ENCODE measurements at regions not wholly inside any gene's neighbourhood (a gene's known extent, or its start where the extent isn't known, plus 50 kb on each side); places are given as distances from the start of the nearest gene placed in this dataset.

DNA sequence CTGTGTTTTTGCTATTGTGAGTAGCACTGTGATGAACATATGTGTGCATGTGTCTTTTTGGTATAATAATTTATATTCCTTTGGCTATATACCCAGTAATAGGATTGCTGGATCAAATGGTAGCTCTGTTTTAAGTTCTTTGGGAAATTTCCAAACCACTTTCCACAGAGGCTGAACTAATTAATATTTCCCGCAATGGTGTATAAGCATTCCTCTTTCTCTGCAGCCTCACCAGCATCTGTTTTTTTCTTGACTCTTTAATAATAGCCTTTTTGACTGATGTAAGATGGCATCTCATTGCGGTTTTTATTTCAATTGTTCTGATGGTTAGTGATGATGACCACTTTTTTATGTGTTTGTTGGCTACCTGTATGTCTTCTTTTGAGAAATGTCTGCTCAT is 247.7 kb upstream of the NDST3 start:
- no peaks in the 10 kb centered on the region for H3K9me3 Mint-ChIP-seq
- H3K4me1 Mint-ChIP-seq, result no peaks in the 10 kb centered on the region
- no peaks in the 10 kb centered on the region for H3K27me3 Mint-ChIP-seq
- POLR2A ChIA-PET, result no interaction called here
- DNase-seq, result no peak
- CTCF ChIA-PET, result no interaction called here
- H3K4me3 Mint-ChIP-seq, result no peak overlapping the region
- no peak overlapping the region for H3K27ac Mint-ChIP-seq
- H3K36me3 Mint-ChIP-seq (ENCODE audit: low read depth), result no peaks in the 10 kb centered on the region

DNA sequence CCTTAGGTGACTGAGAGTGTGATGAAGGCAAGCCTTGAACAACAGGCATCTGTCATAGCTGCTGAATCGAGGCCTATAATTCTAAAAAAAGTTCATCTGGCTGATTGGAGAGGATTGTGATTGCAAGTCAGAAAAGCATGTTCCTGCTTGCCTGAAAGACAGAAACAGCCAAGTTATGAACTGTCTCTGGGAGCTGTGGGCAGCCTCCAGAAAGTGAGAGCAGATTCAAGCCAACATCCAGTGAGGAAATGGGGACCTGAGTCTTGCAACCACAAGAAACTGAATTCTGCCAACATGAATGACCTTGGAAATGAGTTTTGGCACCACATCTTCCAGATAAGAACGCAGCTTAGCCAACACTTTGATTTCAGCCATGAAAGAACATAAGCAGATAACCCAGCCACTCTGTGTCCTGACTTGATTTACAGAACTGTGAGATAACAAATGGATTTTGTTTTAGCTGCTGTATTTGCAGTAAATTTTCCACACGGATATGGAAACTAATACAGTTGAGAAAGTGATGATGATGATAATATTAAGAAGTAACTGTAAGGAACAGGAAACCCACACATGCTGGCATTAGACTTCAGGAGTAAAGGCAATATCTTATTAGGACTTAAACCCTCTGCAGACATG is 240.3 kb upstream of the NDST3 start:
- ChIA-PET POLR2A (no interaction called here), CTCF (no interaction called here)
- no peaks in the 10 kb centered on the region for H3K27me3 Mint-ChIP-seq
- H3K4me3 Mint-ChIP-seq, result no peak overlapping the region
- no peak overlapping the region for H3K27ac Mint-ChIP-seq
- no peaks in the 10 kb centered on the region for H3K9me3 Mint-ChIP-seq
- H3K36me3 Mint-ChIP-seq (ENCODE audit: low read depth), result no peaks in the 10 kb centered on the region
- no peaks in the 10 kb centered on the region for H3K4me1 Mint-ChIP-seq
- no peak for DNase-seq

DNA sequence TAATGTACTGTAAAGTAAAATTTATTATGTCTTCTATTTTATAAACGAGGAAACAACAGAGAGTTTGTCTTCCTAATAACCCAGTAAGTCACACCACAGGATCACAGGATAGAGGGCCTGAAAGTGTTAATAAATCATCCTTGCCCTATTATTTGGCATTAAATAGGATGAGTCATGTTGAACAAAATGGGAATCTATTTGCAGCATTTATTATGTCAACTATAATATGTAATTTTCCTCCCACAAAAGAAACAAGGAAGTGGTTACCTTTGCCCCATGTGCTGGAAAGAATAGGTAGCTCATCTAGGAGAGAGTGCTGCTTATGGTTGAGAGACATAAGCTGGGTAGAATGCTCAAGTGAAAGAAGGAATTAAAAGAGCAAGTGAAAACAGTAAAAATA is 237.6 kb upstream of the NDST3 start:
- POLR2A ChIA-PET, result no interaction called here
- no peak overlapping the region for H3K27ac Mint-ChIP-seq
- no peaks in the 10 kb centered on the region for H3K4me1 Mint-ChIP-seq
- CTCF ChIA-PET, result no interaction called here
- H3K4me3 Mint-ChIP-seq, result no peak overlapping the region
- H3K36me3 Mint-ChIP-seq (ENCODE audit: low read depth), result no peaks in the 10 kb centered on the region
- H3K9me3 Mint-ChIP-seq, result no peaks in the 10 kb centered on the region
- no peaks in the 10 kb centered on the region for H3K27me3 Mint-ChIP-seq
- no peak for DNase-seq

DNA sequence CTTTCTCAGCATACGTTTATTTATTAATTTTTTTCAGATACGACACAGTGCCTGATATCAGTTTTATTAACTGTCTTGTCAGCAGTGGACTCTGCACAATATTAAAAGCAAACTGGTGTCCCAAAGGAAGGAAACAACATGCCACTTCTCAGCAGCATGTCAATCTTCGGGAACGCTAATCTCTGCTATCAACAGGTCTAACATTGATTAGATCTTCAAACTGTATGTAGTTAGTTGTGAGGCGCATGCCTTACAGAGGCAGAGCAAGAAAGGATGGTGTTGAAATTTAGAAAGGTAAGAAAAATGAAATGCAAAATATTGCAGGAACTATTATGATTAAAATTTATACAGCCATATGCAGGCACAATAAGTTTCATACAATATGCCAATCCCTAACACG is 233.7 kb upstream of the NDST3 start:
- POLR2A ChIA-PET, result no interaction called here

DNA sequence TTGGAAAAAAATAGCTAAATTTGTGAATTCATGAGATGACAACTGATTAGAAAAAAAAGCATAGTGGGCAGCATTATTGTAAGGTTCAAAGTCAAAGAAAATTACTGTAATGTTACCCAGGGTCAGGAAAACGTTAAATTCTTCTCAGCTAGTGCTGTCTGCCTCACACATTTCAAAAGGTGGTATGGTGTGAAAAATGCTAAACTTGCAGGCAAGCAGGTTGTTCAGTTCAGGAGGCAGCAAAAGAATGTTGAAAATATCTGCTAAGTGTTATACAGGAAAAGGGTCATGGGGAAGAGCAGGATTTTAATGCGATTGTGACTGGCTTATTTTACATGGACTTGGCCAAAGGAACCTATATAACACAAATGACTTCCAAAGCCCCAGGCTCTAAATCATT is 232.5 kb upstream of the NDST3 start:
- Mint-ChIP-seq H3K4me3 (no peak overlapping the region), H3K27me3 (peaks cover 2% of the 10 kb centered on the region), H3K36me3 (ENCODE audit: low read depth) (no peaks in the 10 kb centered on the region), H3K27ac (no peak overlapping the region), H3K9me3 (no peaks in the 10 kb centered on the region), H3K4me1 (no peaks in the 10 kb centered on the region)
- ChIA-PET POLR2A (no interaction called here), CTCF (interaction anchor here (0.6 kb wide), 1 partner anchor 50 kb away, joined by 3 read pairs; no protein-coding TSS in a partner anchor)
- DNase-seq, result no peak

More for the DNA sequence above, 233.7 kb upstream of the NDST3 start:
- H3K36me3 Mint-ChIP-seq (ENCODE audit: low read depth), result no peaks in the 10 kb centered on the region
- no peak for DNase-seq
- no peak overlapping the region for H3K27ac Mint-ChIP-seq
- CTCF ChIA-PET, result no interaction called here
- peaks cover 2% of the 10 kb centered on the region for H3K27me3 Mint-ChIP-seq
- H3K4me3 Mint-ChIP-seq, result no peak overlapping the region
- H3K9me3 Mint-ChIP-seq, result no peaks in the 10 kb centered on the region
- no peaks in the 10 kb centered on the region for H3K4me1 Mint-ChIP-seq

DNA sequence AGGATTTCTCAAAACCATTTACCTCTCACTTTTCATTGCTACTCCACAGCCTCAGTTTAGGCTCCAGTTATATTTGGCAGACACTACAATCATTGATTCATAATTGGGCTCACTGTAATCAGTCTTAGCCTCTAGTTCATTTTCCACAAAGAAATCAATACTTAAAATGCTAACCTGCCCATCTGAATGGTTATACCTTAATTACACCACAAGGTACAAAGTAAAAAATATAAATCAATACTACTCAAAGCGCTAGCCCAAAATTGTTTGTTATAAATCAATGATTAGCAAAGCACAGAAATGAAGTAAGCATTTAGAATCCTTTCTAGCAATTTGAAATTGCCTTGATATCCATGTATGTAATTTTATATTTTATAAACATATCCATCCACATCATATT is 222.6 kb upstream of the NDST3 start:
- CTCF ChIA-PET, result no interaction called here
- no peak overlapping the region for H3K4me3 Mint-ChIP-seq

DNA sequence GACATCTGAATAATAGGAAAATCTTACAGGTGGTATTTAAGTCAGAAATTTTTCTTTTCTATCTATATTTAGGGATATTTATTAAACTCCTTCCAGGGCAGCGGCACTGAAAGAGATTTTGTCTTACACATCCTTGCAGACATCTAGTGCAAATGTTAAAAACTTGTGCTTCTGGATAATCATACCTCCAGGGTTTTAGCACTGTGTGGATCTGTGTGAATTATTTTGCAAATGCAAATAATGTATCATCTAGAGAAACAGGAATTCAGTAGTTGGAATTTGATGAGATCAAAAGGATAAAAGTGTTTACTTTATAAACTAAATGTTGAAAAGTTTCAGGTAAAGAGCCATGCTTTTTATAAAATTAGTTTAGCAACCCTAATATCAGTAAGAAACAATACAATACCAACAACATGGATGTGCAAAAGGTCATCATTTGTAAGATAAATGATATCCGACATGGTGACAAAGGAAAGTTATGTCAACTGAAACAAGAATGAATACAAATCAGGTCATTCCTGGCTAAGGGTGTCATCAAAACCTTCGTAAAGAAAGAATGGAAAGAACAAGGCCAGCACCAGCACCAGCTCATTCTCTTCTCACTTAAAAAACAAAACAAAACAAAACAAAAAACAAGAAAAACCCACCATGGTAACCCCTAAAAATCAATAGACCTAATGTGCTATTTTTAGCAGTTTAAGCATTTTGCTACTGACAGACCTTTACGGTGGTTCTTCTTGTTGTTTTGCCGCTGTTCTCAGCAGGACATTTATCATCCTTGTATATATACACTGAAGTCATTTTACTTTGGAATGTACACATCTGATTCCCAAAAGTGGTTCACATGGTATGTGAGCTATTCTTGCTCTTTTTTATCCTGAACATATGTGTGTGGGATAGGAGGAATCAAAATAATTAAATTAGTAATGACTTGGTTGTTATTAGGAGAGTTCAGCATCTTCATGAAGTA is 219.7 kb upstream of the NDST3 start:
- POLR2A ChIA-PET, result no interaction called here
- H3K27me3 Mint-ChIP-seq, result no peaks in the 10 kb centered on the region
- no peak overlapping the region for H3K27ac Mint-ChIP-seq
- no peak for DNase-seq
- CTCF ChIA-PET, result no interaction called here
- H3K36me3 Mint-ChIP-seq (ENCODE audit: low read depth), result no peaks in the 10 kb centered on the region
- no peak overlapping the region for H3K4me3 Mint-ChIP-seq
- H3K9me3 Mint-ChIP-seq, result no peaks in the 10 kb centered on the region
- H3K4me1 Mint-ChIP-seq, result peaks cover 4% of the 10 kb centered on the region

More for the DNA sequence above, 222.6 kb upstream of the NDST3 start:
- no peak for DNase-seq
- no peaks in the 10 kb centered on the region for H3K27me3 Mint-ChIP-seq
- no peak overlapping the region for H3K27ac Mint-ChIP-seq
- no peaks in the 10 kb centered on the region for H3K9me3 Mint-ChIP-seq
- POLR2A ChIA-PET, result no interaction called here
- no peaks in the 10 kb centered on the region for H3K4me1 Mint-ChIP-seq
- H3K36me3 Mint-ChIP-seq (ENCODE audit: low read depth), result no peaks in the 10 kb centered on the region

DNA sequence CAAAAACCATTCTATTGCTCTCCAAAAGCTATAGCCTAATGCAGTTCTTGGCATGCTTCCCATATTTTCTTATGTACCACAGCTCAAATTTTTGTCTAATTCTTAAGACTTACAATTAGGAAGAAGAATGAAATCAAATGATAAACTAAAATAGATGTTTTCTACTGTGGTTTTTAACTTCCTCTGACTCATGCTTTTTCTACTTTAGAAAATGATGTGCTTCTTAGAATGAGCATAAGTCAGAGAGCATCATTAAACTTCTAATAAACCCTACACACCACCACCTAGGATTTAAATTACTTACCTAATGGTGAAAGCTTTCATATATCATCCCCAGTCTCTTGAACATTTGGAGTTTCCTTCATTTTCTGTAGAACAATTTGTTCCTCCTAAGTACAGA is 217.0 kb upstream of the NDST3 start:
- POLR2A ChIA-PET, result interaction anchor here (0.6 kb wide), 1 partner anchor 32 kb away, joined by 3 read pairs; no protein-coding TSS in a partner anchor
- H3K4me3 Mint-ChIP-seq, result no peak overlapping the region
- H3K36me3 Mint-ChIP-seq (ENCODE audit: low read depth), result no peaks in the 10 kb centered on the region
- no peaks in the 10 kb centered on the region for H3K9me3 Mint-ChIP-seq
- H3K4me1 Mint-ChIP-seq, result peaks cover 4% of the 10 kb centered on the region
- DNase-seq, result no peak
- CTCF ChIA-PET, result no interaction called here
- H3K27me3 Mint-ChIP-seq, result no peaks in the 10 kb centered on the region
- no peak overlapping the region for H3K27ac Mint-ChIP-seq

DNA sequence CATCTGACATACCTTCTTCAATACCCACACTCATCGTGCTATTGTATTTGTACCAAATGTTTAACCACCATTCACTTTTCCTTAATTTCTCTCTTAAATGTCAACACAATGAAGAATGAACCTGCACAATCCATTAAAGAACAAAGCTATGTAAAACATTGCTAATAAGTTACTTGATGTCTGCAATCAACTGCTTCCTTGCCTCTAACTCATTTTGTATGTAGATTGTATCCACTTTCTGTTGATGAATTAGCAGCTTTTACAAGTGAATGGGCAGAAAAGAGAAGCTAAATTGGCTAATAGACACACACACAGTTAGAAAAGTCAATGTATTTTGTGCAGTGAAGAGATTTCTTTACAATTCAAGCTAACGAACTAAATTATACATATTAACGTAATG is 212.5 kb upstream of the NDST3 start:
- ChIA-PET POLR2A (no interaction called here), CTCF (no interaction called here)
- Mint-ChIP-seq H3K9me3 (no peaks in the 10 kb centered on the region), H3K4me3 (no peak overlapping the region), H3K36me3 (ENCODE audit: low read depth) (no peaks in the 10 kb centered on the region), H3K27me3 (no peaks in the 10 kb centered on the region), H3K4me1 (peaks cover 4% of the 10 kb centered on the region), H3K27ac (no peak overlapping the region)
- no peak for DNase-seq

DNA sequence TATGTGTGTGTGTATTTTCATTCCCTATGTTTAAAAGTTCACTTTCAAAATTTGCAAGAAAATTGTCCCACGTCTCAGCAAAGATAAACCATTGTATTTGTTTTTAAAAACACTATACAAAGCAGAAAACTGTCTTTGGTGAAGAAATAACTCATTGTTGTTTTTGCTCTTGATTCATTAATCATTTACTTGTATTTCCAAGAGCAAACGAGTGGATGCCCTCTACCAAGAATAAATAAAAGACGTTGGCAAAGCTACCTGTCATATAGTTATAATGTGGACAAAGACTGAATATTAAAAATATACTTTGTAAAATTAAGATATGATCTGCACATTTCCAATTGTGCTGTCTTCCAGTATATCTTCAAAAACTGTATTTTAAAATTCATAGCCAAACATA is 210.9 kb upstream of the NDST3 start:
- POLR2A ChIA-PET, result no interaction called here
- H3K9me3 Mint-ChIP-seq, result no peaks in the 10 kb centered on the region
- CTCF ChIA-PET, result no interaction called here
- DNase-seq, result no peak
- H3K36me3 Mint-ChIP-seq (ENCODE audit: low read depth), result no peaks in the 10 kb centered on the region
- no peaks in the 10 kb centered on the region for H3K27me3 Mint-ChIP-seq
- no peak overlapping the region for H3K27ac Mint-ChIP-seq
- no peak overlapping the region for H3K4me3 Mint-ChIP-seq
- no peaks in the 10 kb centered on the region for H3K4me1 Mint-ChIP-seq

DNA sequence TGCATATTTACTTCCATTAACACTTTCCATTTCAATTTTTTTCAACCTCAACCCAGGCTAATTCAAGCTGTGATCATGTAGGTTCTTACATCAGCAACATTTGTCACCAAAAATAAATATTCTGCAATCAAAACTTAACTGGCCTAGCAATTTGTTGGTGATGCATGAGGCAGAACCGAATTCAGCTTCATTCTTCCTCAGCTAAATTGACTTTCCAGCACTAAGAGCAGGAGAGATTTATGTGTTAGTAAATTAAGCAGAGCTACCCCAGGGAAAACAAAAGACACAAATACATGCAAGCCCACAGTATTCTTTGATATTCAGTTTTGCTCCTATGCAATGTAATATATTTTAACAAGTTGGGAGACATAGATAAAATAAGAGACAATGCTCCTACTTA is 208.7 kb upstream of the NDST3 start:
- ChIA-PET CTCF (no interaction called here), POLR2A (no interaction called here)
- Mint-ChIP-seq H3K4me3 (no peak overlapping the region), H3K27ac (no peak overlapping the region), H3K4me1 (no peaks in the 10 kb centered on the region), H3K9me3 (no peaks in the 10 kb centered on the region), H3K27me3 (no peaks in the 10 kb centered on the region), H3K36me3 (ENCODE audit: low read depth) (no peaks in the 10 kb centered on the region)
- DNase-seq, result no peak

DNA sequence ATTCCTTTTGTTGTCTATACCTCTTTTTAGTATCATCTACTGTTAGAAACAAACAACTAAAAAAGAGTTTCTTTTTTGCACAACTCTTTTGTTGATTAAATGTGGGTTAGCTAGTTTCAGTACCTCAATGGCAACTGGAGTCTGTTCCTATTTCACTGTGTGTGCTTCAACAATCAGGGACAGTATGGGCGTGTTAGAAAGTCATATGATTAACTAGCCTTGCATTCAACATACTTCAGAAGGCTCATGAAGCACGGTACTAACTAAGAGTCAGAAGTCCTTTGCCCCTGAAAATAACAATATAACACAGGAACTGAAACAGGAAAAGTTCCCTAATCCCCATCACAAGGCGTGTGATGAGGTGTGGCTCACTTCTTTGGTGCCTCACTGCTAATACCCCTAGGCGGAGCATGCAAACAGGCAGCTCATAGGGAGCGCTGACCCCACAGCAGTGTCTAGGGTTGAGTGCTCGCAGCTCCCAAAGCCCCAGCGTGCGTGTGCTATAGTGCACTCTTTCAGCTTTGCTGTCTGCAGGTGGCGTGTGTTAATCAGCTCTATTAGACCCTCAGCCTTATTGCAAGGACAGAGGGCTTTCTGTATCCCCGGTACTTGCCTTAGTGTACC is 203.1 kb upstream of the NDST3 start:
- no peaks in the 10 kb centered on the region for H3K9me3 Mint-ChIP-seq
- H3K4me3 Mint-ChIP-seq, result no peak overlapping the region
- ChIA-PET POLR2A (no interaction called here), CTCF (no interaction called here)
- DNase-seq, result no peak
- H3K36me3 Mint-ChIP-seq (ENCODE audit: low read depth), result no peaks in the 10 kb centered on the region
- no peaks in the 10 kb centered on the region for H3K4me1 Mint-ChIP-seq
- H3K27ac Mint-ChIP-seq, result no peak overlapping the region
- no peaks in the 10 kb centered on the region for H3K27me3 Mint-ChIP-seq

DNA sequence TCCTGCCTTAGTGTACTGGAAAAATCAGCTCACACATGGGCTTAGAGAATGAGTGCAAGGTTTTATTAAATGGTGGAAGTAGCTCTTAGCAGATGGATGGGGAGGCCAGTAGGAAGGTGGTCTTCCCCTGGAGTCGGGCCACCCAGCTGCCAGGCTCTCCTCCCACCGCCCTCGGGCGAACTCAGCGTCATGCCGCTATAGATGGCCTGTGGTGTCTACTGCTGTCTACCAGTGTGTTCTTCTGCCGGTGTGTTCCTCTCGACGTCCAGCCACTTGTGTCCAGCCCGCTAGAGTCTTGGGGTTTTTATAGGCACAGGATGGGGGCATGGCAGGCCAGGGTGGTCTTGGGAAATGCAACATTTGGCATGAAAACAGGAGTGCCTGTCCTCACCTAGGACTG is 198.7 kb upstream of the NDST3 start:
- CTCF ChIA-PET, result no interaction called here
- Mint-ChIP-seq H3K4me3 (no peak overlapping the region), H3K27ac (no peak overlapping the region)

More for the DNA sequence above, 198.7 kb upstream of the NDST3 start:
- H3K27me3 Mint-ChIP-seq, result no peaks in the 10 kb centered on the region
- H3K36me3 Mint-ChIP-seq (ENCODE audit: low read depth), result no peaks in the 10 kb centered on the region
- no peaks in the 10 kb centered on the region for H3K9me3 Mint-ChIP-seq
- DNase-seq, result no peak
- H3K4me1 Mint-ChIP-seq, result no peaks in the 10 kb centered on the region
- POLR2A ChIA-PET, result no interaction called here
